AG04449 (cell line): ENCODE measurements at regions not wholly inside any gene's neighbourhood (a gene's known extent, or its start where the extent isn't known, plus 50 kb on each side); places are given as distances from the start of the nearest gene placed in this dataset.

Experiments
- CTCF ChIA-PET: fragments of 350-600 bp; formaldehyde crosslinking; extraction: SDS; loops from one replicate; lab custom pipeline; 2021; ENCODE audit warnings: antibody characterized with exemption; lab: Yijun Ruan, JAX
- POLR2A ChIA-PET: fragments of 400-600, 350-600 bp; formaldehyde crosslinking; extraction: SDS; loops from one replicate; lab custom pipeline; 2020; ENCODE audit warnings: antibody characterized with exemption, inconsistent platforms; lab: Yijun Ruan, JAX
- DNase-seq: peaks from one replicate; pipeline ENCODE4 v3.0.0-alpha.2; 2010; ENCODE audit warnings: low read depth, low spot score
- H3K4me3 ChIP-seq: 2 replicates; pipeline ENCODE4 v1.5.1; 2011; ENCODE audit warnings: low read depth, mild to moderate bottlenecking, control low read depth, low read length
- TF ChIP-seq, protein P1 (sequence below): IDR thresholded peaks from one replicate; pipeline ENCODE4 v1.5.1; 2011; ENCODE audit warnings: mild to moderate bottlenecking, moderate library complexity, low read length, control low read depth, inconsistent platforms; ENCODE audit not compliant: insufficient read depth; ENCODE audit errors: missing control alignments

DNA sequence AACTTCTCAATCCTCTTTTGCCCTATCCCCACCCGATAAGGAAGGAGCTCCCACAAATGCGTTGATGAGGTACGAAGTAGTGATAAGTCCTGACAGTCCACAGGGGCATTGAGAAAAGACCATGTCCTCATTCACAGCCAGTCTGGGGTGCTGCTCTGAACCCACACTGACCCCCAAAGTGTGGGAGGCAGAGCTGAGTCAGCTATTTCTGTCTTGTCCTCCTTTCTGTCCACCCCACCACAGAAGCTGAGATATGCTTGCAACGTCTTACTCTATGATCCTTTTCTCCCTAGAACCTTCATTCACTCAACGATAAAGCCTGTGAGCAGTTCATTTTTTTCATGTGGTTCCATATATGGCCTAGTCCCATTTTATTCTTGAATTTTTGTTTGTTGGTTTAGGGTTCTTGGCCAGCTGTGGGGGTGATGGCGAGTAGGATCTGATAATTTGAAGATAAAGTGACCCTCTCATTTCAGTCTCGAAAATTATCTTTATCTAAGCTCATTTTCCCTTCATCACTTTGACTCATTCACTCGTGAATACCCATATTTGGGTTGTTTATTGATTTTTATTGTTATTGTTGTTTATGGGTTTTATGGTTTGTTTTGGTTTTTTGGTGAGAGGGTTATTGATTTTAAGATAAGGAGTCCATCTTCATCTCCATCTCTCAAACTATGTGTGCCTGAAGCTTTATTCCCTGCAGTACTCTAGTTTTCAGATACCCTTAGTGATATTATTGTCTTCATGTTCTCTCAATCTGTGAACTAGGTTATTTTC, 58.5 kb upstream of the ZNF366 start:
- DNase-seq: no peak
- TF ChIP-seq, protein P1, sequence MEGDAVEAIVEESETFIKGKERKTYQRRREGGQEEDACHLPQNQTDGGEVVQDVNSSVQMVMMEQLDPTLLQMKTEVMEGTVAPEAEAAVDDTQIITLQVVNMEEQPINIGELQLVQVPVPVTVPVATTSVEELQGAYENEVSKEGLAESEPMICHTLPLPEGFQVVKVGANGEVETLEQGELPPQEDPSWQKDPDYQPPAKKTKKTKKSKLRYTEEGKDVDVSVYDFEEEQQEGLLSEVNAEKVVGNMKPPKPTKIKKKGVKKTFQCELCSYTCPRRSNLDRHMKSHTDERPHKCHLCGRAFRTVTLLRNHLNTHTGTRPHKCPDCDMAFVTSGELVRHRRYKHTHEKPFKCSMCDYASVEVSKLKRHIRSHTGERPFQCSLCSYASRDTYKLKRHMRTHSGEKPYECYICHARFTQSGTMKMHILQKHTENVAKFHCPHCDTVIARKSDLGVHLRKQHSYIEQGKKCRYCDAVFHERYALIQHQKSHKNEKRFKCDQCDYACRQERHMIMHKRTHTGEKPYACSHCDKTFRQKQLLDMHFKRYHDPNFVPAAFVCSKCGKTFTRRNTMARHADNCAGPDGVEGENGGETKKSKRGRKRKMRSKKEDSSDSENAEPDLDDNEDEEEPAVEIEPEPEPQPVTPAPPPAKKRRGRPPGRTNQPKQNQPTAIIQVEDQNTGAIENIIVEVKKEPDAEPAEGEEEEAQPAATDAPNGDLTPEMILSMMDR: no peak
- H3K4me3 ChIP-seq: no peak overlapping the region
- ChIA-PET CTCF (interaction anchor here (0.8 to 1.9 kb wide), 5 partner anchors 9 to 42 kb away, joined by 3 to 8 read pairs (median 3); no protein-coding TSS in a partner anchor), POLR2A (no interaction called here)

DNA sequence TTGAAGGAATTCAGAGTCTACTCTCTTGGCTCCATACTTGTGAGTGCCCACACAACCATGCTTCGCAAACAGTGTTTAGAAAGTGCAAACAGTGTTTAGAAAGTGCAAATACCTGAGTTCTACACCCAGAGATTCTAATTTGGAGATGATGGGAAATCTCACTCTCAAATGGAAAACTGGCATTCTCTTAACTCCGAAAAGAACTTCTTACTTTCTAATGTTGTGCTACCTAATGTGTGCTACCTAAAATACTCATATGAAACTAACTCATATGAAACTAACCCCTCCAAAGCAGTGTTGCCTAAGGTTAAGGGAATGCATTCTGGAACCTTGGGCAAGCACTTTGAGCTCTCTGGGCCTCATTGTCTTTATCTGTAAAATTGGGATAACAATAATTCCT, 55.5 kb upstream of the ZNF366 start:
- ChIA-PET CTCF (no interaction called here), POLR2A (no interaction called here)
- DNase-seq: no peak
- H3K4me3 ChIP-seq: no peak overlapping the region
- TF ChIP-seq, protein P1: no peak

DNA sequence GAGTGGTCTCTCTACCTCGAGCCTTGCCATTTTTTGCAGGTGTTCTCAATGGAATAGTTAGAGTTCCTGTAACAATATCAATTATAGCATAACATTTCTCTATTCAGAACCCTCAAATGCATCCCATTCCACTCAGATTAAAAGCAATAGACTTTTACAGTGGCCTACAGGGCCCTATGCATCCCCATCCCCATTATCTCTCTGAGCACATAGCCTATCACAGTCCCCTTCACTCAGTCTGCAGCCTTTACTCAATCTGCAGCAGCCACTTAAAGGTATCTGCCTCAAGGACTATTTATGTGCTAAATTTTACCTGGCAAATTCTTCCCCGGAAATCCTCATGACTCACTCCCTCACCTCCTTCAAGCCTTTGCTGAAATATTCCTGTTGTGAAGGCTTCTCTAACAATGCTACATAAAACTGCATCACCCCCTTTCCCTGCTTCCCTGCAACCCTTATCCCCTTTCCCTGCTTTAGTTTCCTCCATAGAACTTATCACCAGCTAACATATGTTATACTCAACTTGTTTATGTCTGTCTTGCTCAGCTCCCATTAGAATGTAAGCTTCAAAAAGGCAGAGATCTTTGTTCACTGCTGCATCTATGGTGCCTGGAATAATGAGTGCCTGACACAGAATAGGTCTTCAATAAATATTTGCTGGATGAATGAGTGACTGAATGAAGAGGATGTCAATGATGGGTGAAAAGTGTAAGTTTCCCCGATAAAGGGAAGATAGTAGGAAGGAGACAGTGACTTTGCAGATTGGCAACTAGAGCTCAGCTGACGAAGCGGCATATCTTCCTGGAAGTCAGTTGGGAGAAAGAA, 54.1 kb upstream of the ZNF366 start:
- no peak overlapping the region for H3K4me3 ChIP-seq
- TF ChIP-seq, protein P1: no peak
- DNase-seq: no peak
- ChIA-PET CTCF (no interaction called here), POLR2A (no interaction called here)

DNA sequence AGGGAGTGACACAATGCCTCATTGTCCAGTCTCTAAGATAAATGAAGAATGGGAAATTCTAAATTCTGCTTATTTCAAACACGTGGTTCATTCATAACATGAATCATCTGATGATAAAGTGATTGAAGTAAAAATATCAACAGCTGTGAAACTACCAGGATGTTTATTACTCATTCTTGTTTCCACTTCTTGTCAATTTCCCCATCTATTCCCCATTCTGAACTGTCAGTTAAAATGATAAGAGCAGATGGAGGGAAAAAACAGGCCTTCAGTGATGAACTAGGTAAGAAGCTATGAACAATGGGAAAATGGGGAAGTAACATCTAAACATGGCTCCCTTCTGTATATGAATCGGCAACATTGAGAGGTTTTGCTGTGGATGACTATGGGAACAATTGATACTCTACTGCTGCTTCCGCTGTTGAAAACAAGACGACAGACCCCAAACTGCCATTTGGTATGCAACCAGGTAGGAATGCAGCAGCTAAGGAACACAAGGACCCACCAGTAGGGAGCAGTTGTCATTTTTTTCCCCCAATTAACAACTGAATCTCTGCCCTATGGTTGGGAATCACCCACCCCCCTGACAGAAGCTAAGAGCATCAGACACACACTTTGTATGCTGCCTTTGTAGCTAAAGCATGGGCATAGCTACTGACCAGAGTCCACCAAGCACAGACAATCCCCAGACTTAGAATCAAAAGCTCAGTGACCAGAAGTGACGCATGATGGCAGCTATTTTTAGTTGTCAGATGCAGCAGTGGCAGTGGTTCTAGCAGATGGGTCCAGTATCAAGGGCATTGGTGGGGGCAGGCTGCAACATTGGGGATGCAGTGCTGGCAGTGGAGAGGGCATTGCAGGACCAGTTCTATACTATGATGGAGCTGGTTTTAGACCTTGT, 52.9 kb upstream of the ZNF366 start:
- ChIA-PET CTCF (interaction anchor here (0.7 kb wide), 1 partner anchor 36 kb away, joined by 3 read pairs; no protein-coding TSS in a partner anchor), POLR2A (no interaction called here)
- DNase-seq: no peak
- TF ChIP-seq, protein P1: no peak
- no peak overlapping the region for H3K4me3 ChIP-seq

DNA sequence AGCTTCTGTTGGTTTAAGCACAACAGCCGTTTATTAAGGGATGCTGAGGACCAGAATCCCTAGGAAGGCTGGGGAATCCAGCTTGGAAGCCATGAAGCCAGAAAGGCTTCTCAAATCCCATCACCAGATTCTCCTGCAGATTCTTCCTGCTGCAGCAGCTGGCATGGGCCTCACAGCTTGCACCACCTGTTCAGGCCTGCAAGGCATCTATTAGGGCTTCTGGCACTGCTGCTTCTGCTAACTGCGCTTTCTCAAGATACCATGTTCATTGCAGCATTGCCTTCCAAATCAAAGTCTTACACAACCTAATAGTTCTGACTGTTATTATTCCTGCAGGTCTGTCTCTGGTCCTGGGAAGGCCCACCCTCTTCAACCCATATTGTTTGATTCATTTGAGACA, 51.2 kb upstream of the ZNF366 start:
- H3K4me3 ChIP-seq: no peak overlapping the region
- DNase-seq: no peak
- TF ChIP-seq, protein P1: no peak
- POLR2A ChIA-PET: no interaction called here
- CTCF ChIA-PET: no interaction called here

DNA sequence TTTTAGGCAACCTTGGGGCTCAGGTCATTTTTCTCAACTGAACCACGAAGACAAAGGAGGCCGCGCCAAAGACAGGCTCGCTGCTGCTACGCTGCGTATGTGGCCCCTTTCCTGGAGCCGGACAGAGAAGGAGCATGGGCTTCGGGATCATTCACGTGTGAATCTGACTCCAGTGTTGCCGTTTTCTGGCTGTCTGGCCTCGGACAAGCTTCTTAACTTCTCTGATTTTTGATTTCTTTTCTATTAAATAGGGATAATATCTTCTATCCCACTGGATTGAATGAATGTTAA, 50.8 kb upstream of the ZNF366 start:
- DNase-seq: no peak
- ChIA-PET CTCF (no interaction called here), POLR2A (no interaction called here)
- H3K4me3 ChIP-seq: no peak overlapping the region
- TF ChIP-seq, protein P1: no peak
